HS-5 (cell line): ENCODE measurements at regions not wholly inside any gene's neighbourhood (a gene's known extent, or its start where the extent isn't known, plus 50 kb on each side); places are given as distances from the start of the nearest gene placed in this dataset.

ENCODE experiments used
- DNase-seq: peaks from one replicate; pipeline ENCODE4 v3.0.0-alpha.2; 2012; ENCODE audit warnings: low read depth

DNA sequence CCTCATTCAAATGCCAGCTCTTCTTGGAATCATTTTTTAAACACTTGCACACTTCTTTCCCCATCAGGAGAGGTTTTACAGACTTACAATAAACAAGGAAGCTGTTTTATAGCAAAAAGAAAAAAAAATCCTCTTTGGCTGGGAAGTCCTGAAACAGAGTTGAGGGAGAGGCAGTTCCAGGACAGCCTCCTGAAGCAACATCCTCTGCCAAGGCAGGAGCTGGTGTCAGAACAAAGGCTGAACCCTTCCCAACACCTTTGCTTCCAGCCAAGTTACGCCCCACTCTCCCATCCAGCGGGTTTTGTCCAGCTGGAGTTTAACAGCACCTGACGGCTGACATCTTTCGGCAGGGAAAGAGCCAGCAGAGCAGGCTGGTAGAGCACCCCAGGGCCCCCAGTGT, 287.8 kb downstream of the RRAGC start:
- DNase-seq, result no peak

DNA sequence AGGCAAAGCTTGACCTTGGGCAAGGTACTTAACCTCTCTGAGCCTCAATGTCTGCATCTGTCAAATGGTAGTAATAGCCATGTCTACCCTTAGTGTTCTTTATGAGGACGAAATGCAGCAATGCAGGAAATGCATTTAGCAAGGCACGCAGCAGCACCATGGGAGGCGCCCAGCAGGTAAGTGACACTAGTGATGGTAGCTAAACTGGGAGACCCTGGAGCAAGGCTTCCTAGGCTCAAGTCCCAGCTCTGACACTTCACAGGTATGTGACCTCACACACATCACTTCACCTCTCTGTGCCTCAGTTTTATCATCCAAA, 289.0 kb downstream of the RRAGC start:
- no peak for DNase-seq

DNA sequence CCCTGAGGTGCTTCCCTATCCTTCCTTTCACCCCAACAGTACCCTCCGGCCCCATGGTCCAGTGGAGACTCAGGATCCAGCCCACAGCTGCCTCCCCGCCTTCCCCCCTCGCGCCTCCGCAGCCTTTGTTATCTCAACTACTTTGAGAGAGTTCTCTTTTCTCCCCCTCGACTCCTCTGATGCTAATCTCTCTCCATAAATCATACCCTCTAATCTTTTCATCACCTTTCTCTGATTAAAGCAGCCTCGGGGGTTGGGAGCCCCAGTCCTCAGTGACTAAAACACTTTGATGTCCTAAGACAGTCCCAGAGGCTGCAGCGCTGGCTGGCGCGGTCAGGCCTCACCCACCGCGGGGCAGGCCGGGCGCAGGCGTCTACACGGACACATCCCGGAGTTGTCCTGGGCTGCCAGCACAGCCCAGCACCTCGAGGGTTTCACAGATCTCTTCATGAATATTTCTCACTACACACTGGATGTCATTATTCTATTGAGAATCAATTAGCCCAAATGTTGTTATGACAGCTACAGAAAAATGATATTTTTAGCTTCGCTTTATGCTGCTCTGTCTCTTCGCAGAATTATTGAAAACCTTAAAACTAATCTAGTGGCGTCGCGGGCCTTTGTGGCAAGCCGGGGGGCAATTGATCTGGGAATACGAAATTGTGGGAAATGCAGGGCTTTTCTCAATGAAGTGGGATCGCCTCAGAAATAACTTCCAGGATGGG, 289.5 kb downstream of the RRAGC start:
- DNase-seq, result no peak

DNA sequence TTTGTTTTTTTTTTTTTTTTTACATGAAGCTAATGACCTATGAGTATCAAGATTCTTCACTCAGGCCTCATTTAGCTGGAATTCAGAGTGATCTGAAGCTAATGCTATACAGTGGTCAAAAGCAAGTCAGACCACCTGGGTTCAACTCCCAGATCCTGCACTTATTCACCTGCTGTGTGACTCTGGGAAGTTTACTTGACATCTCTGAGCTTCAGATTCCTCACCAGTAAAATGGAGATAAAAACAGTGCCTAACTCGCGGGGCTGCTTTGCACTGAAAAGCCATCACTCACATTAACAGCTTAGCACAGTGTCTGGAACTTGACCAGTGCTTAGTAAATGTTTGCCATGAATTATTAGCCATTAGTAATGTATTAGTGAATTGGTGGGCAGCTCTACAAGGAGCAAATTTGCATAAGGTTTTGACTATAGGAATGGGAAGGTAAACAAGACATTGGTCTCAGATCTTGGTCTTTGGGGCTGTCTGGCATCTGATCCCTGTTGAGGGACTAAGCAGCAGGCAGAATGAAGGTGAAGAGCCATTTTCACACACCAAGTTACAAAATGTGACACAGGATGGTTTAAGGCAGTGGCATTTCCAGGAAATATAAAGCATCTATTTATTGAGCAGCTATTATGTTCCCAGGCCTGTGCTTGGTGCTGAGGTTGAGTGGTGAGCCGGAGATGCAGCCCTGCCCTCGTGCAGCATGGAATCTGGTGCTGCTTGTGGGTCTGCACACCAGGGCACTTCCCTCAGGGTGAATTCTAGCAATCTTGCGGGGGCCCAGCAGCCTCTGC, 291.3 kb downstream of the RRAGC start:
- DNase-seq, result no peak

DNA sequence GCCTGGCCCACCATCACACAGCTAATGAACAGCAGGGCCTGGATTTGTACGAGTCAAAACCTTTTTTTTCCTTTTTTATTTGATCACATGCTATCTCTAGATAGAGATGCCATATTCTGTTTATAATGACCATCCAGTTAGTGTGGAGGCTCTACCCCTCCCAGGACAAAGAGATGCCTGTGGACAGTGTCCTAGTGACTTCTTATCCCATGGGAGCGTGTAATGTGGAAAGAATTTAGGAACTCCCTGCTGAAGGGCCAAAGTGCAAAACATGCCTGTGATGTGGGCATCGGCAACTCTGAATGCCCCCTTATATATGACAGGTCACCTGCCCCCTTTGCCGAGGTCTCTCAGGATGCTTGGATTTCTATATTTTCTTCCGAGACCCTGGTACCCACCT, 292.2 kb downstream of the RRAGC start:
- no peak for DNase-seq

DNA sequence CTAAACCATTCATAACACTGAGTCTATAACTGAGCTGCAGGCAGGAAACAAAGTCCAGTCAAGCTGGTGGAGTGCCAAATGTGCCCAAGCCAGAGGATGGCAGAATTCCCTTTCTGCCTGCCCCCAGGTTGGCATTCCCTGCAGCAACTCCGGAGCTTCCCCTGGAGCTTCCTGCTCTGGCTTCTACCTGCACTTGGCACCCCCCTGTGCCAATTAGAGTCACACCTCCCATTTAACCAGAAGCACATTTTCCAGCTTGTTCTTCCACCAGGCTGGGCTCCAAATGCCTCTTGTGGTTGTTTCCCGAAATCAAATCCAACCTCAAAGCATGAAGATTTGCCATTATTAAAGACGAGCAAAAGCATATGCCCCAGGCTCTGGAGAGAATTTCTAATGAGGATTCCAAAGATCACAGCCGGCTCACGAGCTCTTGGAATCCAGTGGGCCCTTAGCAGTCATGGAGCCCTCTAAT, 294.5 kb downstream of the RRAGC start:
- no peak for DNase-seq

DNA sequence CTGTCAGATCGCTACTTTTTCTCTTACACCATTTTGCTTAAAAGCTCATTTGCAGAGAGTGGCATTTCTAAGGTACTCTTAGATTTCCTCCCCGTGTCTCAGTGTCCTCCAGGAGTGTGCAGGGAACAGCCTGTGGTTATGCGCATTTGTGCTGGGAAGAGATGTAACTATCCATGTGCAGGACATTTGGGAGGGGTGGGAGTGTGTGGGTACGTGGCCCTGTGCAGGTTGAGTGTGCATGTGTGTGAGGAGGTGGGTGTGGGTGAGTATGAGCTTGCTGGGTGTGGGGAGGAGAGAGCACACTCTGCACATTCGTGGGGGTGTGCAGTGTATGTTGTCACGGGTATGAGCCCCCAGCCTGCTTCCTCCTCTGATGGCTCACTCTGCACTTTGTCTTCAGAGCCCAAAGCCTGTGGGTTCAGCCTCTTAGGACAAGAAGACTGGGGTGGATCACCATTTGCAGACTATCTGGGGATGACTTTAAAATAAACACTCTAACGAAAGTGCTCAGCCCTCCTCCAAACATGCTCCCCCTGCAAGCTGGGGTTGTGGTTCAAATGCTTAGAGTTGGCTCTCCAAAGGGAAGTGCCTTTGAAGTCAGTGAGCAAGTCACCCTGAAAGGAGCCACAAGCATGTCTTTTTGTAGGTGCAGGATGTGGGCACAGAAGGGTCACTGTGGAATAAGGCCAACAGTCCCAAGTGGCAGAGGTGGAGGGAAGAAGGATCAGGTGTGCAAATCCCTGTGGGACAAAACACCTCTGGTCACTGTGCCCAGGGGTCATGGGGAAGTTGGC, 295.4 kb downstream of the RRAGC start:
- no peak for DNase-seq

DNA sequence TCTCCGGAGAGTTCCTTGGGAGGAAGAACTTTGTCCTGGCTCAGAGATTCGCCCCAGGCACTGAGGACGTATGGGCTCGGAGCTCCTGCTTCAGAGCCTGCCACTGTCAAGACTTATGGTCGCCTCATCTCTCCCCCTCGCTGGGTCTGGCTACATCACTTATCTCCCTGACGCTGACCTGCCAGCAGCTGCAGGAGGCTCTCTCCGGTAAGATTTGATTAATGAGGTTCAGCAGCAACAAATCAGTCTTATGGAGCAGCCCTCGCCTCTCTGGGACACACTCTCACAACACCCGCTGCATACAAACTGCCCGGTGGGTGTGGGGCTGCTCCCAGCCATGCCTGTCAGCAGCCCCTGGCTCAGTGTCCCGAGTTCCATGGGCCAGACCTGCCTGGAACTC, 297.8 kb downstream of the RRAGC start:
- no peak for DNase-seq

DNA sequence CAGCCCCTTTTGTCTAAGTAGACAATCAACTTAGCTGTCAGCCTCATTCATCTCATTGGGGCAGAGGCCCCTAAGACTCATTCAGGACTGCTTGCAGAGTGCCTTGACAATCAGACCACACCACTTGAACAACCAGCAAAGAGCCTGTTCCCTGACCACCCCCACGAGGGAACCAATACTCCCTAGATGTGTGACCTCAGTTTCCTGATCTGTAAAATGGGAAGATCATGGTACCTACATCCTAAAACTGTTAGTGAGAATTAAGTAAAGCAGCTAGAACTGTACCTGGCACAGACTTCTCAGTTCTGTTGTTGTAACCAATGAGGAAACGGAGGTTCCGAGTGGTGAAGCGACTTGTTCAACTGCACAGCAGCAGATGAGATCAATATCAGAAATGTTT, 298.5 kb downstream of the RRAGC start:
- DNase-seq, result no peak

DNA sequence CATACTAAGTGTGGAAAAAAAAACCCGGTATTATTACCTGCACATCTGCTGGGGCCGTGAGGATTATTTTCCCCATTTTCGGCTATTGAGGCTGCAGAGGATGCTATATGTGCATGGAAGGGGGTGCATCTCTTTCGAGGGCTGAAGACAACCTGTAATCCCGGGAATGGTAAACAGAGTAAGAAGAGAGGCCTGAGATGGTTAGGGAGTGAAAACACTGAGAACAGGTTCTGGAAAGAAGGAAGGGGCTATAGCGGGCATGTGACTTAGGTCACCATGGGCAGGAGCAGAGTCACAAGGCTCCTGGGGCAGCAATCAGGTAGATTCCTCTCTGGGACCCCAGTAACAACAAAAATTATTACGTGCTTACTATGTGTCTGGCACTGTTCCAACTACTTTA, 299.1 kb downstream of the RRAGC start:
- DNase-seq, result no peak

DNA sequence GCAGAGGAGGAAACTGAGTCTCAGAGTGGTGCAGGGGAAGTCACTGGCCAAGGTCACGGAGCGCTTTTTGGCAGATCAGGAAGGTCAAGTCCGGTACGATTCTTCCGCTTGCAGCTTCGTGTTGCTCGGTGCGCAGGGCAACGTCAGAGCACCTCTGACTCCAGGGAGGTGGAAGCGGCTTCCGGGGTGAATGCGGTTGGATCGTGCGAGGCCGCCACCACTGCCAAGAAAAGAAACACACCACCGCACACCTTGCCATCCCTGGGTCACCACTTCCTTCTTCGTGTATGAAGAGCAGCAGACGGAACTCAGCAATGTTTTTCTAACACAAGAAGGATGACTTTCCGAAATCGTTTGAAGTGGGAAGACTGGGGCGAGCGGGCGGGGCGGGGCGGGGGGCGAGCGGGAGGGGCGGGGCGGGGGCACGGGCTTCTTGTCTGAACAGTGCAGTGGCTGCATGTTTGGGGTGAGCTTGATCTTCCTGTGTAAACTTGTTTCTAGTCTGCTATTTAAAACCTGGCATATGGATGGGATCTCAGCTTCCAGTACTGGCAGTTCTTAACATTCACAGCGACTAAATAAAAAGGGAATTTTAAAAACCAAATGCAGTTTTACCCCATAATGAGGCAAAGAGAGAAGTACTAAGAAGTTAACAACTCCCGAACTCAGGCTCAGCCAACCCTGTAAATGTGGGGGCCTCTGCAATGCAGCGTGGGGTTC, 300.0 kb downstream of the RRAGC start:
- DNase-seq, result no peak

DNA sequence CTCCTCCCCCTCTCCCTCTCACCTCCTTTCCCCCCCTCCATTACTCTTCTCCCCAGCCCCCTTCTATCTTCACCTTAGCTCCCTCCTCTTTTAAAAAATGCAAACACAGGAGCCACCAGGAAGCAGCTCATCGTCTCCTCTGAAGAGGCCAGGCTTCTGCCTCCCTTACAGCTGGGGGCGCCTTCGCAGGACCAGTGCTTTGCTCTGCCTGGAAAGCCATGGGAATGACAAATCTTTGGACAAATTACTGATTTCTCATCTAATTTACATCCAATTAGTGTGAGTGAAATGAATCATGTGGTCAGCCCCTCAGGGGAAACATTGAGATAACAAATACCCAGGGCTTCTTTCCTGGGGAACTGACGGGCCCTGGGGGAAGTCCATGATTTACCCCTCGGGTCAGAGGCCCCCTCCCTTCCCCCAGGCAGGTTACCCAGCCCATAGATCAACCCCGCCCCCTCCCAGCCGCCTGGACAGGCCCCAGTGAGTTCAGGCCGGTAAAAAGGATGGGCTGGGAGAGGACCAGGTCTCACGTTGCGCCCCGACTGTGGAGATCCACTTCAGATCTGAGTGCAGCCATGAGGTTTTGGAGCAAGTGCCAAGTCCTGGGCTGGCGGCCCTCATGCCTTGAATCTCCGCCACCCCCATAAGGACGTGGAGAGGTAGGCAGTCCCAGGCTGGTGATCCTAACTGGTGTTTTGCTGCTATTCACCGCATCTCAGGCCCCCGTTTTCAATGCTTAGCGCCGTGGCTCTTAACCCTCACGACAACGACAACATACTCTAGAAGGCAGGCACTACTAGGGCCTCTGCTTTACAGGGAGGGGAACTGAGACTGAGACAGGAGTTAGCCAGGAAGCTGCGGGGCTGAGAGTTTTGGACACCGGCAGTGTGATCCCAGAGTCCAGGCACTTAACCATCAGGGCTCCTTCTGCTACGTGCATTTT, 300.8 kb downstream of the RRAGC start:
- no peak for DNase-seq

DNA sequence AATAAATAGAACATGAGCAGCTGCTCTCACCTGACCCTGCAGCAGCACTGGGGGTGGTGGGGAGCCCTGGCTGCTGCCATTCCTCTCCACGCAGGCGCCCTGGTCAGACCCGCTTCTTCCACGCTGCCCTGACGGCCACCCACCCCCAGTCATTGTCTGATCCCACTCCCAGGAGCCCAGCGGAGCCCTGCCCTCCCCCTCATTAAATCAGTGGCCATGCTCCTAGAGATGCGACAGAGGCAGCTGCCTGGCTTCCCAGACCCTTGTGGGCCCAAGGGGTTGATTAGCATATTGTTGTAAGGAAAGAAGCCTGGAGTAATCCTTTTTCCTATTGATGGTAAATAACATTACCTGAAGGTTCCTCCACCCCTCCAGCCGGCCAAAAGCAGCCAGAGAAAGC, 301.5 kb downstream of the RRAGC start:
- no peak for DNase-seq

DNA sequence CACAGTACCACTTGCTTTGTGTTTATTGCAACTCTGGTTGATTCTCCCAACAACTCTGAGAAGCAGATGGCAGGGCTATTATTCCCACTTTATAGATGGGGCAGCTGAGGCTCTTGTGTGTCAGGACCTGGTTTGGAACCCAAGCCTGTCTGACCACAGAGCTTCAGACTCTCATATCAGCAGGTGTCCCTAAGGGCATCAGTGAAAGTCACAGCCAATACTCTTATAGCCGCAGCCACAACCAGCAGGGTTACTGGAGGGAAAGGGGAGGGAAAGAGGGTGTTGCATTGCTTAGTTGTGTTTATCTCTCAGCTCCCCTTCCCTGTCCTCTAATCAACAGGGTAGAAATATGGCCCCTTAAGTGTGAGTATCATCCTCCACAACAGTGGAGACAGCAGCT, 304.0 kb downstream of the RRAGC start:
- no peak for DNase-seq

DNA sequence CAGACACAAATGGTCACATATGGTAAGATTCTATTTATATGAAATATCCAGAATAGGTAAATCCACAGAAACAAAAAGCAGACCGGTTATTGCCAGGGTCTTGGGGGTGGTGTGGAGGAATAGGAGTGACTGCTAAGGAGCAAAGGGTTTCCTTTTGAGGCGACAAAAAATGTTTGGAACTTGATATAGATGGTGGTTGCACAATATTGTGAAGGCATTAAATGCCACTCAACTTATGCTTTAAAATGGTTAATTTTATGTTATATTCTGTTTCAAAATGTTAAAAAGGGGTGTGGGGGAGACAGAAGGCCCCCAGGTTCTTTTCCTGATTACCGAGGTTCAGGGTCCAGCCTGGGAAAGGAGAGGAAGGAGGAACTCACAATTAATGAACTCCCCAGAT, 304.4 kb downstream of the RRAGC start:
- DNase-seq, result no peak

DNA sequence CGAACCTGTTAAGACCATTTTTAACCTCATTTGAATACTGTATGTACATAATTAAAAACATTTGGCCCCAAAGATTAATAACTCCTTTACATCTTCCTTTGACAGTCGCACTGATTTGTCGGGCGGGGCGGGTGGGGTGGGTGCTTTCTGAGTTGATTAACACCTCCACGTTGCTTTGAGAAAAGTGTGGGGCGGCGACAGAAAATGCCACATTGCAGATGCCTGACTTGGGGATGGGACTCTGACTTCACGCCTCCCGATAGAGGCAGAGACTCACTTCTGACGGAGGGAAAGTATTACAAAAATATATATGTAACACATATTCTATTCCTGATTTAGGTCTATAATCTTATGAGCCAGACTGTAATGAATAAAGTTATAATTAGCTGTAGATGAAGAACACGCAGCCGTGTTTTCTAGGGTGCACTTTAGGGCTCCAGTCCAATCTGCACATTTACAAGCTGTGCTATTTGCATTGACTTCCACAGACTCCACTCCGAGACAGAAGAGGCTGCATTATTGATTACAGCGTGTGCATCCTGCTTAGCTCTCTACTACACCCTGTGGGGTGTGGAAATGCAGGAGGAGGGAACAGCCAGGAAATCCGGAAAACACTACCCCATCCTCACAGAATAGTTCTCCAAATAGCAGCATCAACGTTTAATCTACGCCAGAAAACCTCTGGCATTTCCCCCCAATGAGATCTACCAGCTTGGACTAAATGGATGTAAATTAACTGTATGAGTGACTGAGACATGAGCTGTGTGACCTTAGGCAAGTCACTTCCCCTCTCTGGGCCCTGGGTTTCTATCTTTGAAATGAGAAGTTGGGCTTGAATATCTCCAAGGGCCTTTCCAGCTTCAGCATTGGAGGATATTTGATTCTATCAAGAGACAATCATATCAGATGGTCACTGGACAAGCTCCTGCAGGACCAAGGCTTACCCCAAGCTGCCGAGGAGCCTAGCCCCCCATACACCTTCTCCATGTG, 308.0 kb downstream of the RRAGC start:
- DNase-seq, result no peak

DNA sequence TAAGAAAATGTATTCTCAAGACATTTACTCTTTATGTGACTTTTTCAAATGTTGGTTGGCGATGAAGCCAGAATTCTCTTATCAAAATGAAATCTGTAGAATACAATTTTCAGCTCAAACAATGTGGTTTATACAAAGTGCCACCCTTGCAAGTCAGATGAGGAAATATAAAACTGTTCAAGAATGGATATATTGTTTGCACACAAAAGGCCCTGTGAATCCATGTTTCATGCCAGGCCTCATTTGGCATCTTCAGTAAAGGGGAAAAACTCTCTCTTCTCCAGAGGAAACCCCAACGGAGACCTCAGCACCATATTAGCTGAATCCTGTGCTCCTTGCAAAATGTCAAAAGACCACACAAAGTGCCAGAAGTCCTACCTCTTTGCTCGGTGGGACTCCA, 310.4 kb downstream of the RRAGC start:
- DNase-seq, result no peak

DNA sequence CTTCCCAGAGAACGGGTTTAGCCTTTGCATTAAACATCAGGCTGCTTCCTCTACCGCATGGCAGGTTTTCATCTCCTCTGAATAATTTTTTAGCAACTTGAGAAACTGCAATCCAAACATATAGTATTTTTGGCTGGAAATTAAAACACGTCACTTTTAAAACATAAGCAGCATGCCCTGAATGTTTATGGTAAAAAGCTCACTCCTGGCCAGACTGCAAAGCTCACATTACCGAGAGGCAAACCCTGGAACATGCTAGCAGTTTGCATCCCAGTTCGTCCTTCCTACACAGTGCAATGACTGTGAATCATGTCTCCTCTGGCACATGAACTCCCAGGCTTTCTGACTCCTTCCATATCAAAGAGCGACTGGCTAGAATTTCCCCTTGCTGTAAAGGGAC, 312.3 kb downstream of the RRAGC start:
- DNase-seq, result no peak

DNA sequence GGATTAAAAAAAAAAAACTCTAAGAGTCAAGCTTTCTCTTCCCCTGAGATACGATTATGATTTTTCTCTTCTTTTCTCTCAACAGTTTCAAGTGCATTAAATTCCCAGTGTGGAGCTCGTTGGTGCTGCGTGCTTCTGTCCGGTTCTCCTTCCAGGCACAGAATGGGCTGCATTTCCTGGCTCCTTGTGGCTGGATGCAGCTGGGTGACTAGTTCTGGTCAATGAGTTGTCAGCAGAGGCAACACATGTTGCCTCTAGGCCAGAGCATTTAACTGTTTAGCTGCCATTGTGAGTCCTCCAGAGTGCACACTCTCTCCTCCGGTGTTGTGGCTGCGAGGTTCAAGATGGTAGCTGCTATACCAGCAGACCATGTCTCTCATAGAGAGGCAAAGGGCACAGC, 312.9 kb downstream of the RRAGC start:
- DNase-seq, result no peak

DNA sequence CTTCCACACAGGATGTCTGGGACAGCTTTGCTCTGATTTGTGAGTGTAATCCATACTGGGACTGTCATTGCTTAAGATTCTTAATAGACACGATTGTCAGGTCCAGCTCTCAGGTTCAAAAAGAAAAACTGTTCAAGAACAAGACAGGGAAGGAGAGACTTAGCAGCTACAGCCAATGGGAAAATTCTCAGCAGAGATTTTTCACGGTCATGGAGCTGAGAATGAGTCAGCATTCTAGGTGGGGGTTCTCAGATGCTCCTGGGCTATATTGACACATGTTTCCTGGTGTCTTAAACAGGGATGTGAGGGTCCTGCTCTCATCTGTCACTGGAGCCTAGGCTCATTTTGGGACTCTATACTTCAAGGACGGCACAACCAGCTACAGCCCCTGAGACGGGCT, 318.3 kb downstream of the RRAGC start:
- DNase-seq, result no peak
